ENCODE measurements at regions not wholly inside any gene's neighbourhood (a gene's known extent, or its start where the extent isn't known, plus 50 kb on each side); places are given as distances from the start of the nearest gene placed in this dataset.
A peak's percentile ranks its signal among the peaks of the same experiment; 100 is the strongest.

DNA sequence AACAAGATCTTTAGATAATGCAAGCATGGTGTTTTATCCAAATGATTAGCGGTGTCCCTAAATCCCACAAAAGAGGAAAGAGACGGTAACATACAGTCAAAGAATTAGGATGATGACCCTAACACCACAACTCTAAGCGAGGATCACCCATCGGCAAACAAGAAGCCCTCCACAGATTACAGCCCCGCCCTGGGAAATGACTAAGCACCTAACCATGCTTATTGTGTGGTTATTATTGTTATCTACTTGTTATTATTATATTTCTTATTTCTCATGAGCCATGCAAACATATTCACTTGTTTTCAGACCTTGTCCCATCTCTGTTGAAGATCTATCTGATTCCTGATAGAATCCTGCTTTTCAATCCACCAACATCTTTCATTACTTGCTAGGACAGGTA lies 651.3 kb downstream of the NYAP2 start:
- no peak overlapping the region for H3K27ac Mint-ChIP-seq
- H3K36me3 Mint-ChIP-seq: no peaks in the 10 kb centered on the region

DNA sequence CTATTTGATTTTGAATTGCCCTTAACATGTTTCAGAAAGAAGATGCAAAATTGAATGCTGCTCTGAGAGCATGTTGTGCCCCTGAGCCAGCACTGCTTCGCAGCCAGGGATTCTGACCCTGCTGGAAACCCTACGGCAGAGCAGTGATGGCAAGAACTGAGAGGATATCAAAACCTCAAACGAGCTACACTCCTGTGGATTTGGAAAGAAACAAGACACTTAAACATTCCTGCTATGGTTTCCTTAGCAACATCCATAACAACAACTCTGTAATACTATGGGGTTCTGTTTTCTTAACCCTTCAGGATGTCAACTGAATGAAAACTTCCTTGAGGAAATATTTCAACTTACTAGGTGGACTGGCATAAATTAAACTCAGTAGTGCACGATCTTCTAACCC lies 649.1 kb downstream of the NYAP2 start:
- Mint-ChIP-seq H3K36me3 (no peaks in the 10 kb centered on the region), H3K4me1 (ENCODE audit: low read depth) (no peaks in the 10 kb centered on the region), H3K27ac (no peak overlapping the region), H3K27me3 (peaks cover 8% of the 10 kb centered on the region), H3K9me3 (ENCODE audit: low read depth) (no peaks in the 10 kb centered on the region), H3K4me3 (no peak overlapping the region)

More for the DNA sequence above, 651.3 kb downstream of the NYAP2 start:
- Mint-ChIP-seq H3K27me3 (peaks cover 3% of the 10 kb centered on the region), H3K4me3 (no peak overlapping the region), H3K9me3 (ENCODE audit: low read depth) (no peaks in the 10 kb centered on the region), H3K4me1 (ENCODE audit: low read depth) (no peaks in the 10 kb centered on the region)

GRCh38 chr2:226045080-226045479 lies 645.6 kb downstream of the NYAP2 start:
- Mint-ChIP-seq H3K27me3 (peaks cover 6% of the 10 kb centered on the region), H3K4me1 (ENCODE audit: low read depth) (no peaks in the 10 kb centered on the region), H3K27ac (no peak overlapping the region), H3K9me3 (ENCODE audit: low read depth) (no peaks in the 10 kb centered on the region), H3K4me3 (no peak overlapping the region), H3K36me3 (no peaks in the 10 kb centered on the region)

DNA sequence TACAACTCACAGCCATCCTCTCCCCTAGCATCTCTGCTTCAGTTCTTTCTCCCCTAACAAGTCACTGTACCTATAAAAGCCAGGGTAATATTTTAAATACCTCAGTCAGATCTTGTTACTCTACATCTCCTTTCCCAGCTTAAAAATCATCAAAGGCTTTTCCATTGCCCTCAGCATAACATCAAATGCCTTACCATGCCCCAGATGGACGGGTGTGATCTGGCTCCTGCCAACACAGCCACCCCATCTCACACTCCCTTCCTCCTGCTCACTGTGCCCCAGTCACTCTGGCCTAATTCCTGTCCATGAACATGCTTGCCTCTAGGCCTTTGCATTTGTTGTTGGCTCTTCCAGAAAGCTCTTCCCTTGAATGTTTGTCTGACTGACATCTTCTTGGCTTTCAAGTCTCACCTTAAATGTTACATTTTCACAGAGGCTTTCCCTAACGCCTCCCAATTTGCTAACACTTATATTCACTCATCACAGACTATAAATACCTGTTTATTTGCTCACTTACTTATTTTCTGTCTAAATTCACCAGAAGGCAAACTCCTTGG lies 640.9 kb downstream of the NYAP2 start:
- Mint-ChIP-seq H3K4me3 (no peak overlapping the region), H3K27me3 (peaks cover 7% of the 10 kb centered on the region), H3K36me3 (no peaks in the 10 kb centered on the region), H3K27ac (no peak overlapping the region), H3K4me1 (ENCODE audit: low read depth) (no peaks in the 10 kb centered on the region), H3K9me3 (ENCODE audit: low read depth) (no peaks in the 10 kb centered on the region)

DNA sequence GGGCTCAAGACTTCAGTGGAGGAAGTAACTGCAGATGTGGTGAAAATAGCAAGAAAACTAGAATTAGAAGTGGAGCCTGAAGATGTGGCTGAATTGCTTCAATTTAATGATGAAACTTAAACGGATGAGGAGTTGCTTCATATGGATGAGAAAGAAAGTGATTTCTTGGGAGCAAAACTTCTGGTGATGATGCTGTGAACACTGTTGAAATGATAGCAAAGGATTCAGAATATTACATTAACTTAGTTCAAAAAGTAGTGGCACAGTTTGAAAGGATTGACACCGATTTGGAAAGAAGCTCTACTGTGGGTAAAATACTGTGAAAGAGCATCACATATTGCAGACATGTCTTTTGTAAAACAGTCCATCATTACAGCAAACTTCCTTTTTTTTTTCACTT lies 638.0 kb downstream of the NYAP2 start:
- no peak overlapping the region for H3K27ac Mint-ChIP-seq
- no peaks in the 10 kb centered on the region for H3K9me3 Mint-ChIP-seq (ENCODE audit: low read depth)
- H3K27me3 Mint-ChIP-seq: peaks cover 16% of the 10 kb centered on the region
- no peak overlapping the region for H3K4me3 Mint-ChIP-seq
- H3K4me1 Mint-ChIP-seq (ENCODE audit: low read depth): peaks cover under 1% of the 10 kb centered on the region
- H3K36me3 Mint-ChIP-seq: no peaks in the 10 kb centered on the region

DNA sequence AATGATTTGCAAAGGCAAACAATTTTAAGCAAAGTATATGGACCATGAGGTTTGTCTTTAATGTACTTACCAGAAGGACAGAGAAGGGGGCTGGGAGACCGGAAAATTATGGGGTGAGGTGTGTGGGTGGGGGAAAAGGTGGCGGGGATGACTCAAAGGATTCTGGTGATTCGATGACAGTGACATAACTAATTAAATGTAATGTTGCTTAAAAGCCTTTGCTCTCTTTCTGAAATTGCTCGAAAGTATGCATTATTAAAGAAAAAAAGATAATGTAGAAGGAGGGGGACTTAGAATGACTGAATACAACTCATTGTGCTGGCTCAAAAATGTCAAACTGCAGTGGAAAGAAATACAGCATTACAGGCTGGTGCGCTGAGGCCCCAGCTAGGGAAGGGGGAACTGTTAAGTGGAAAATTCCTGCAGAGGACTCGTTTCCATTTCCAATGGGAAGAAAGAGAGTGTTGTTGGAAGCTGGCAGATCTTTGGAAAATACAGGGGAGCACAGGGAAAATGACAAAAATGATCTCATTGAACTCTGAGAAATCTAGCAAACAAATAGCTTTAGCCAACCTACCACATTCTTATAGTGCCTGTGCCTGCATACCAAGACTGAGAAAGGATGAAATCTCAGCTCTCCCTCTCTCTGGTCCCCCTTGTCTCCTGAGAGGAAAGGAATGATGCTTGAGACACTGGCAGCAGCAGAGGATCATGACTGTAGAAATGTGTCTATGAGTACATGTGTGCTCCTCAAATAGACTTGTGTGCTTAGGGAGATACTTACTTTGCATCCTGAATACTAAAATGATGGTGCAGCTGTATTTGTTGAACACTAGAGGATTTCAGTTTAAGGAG lies 632.4 kb downstream of the NYAP2 start:
- H3K27me3 Mint-ChIP-seq: peaks cover 35% of the 10 kb centered on the region
- peak overlapping the region; percentile 80 for H3K4me3 Mint-ChIP-seq
- H3K9me3 Mint-ChIP-seq (ENCODE audit: low read depth): no peaks in the 10 kb centered on the region

GRCh38 chr2:226030788-226031646 lies 631.5 kb downstream of the NYAP2 start:
- Mint-ChIP-seq H3K4me3 (peak overlapping the region; percentile 80), H3K36me3 (no peaks in the 10 kb centered on the region), H3K27ac (peak overlapping the region; percentile 79), H3K27me3 (peaks cover 35% of the 10 kb centered on the region), H3K9me3 (ENCODE audit: low read depth) (no peaks in the 10 kb centered on the region), H3K4me1 (ENCODE audit: low read depth) (peaks cover 21% of the 10 kb centered on the region)

More for the DNA sequence above, 632.4 kb downstream of the NYAP2 start:
- H3K36me3 Mint-ChIP-seq: no peaks in the 10 kb centered on the region
- H3K4me1 Mint-ChIP-seq (ENCODE audit: low read depth): peaks cover 21% of the 10 kb centered on the region
- H3K27ac Mint-ChIP-seq: peak overlapping the region; percentile 79

DNA sequence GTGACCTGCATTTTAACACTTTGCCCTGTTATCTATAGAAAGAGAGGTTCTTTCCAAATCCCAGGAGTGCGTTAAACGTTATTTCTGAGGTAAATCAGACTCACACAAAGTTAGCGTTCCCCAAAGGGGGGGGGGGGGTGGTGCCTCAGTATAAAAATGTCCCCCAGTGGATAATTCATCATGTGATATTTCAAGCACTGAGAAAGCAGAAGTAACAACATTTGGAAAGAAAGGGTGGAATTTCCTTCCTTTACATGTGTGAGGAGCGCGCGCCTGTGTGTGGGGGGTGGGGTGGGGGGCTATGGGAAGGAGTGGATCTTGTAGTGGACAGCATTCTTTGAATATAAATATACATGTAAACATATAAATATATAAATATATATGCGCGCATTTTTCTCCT lies 630.9 kb downstream of the NYAP2 start:
- Mint-ChIP-seq H3K4me1 (ENCODE audit: low read depth) (peaks cover 21% of the 10 kb centered on the region), H3K9me3 (ENCODE audit: low read depth) (no peaks in the 10 kb centered on the region), H3K27ac (no peak overlapping the region), H3K4me3 (peak overlapping the region; percentile 80), H3K27me3 (peaks cover 34% of the 10 kb centered on the region), H3K36me3 (no peaks in the 10 kb centered on the region)

DNA sequence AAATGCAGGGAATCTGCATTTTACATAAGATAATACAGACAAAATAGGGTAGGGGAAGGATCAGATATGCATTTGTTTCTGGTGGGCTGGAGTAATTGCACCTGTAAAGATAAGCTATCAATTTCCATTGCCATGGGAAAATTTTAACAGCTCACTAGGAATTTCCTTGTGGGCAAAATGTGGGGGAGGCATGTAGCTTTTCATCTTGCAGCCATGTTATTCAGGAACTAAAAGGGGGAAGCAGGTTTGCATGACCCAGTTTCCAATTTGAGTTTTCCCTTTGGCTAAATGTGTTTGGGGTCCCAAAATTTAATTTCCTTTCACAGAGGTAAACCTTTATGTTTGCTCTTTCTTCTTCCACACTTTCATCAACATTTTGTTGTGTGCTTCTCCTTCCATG lies 624.4 kb downstream of the NYAP2 start:
- Mint-ChIP-seq H3K4me3 (no peak overlapping the region), H3K9me3 (ENCODE audit: low read depth) (peaks cover 4% of the 10 kb centered on the region), H3K27me3 (peaks cover 5% of the 10 kb centered on the region), H3K4me1 (ENCODE audit: low read depth) (peaks cover 1% of the 10 kb centered on the region), H3K36me3 (peaks cover 2% of the 10 kb centered on the region), H3K27ac (no peak overlapping the region)

DNA sequence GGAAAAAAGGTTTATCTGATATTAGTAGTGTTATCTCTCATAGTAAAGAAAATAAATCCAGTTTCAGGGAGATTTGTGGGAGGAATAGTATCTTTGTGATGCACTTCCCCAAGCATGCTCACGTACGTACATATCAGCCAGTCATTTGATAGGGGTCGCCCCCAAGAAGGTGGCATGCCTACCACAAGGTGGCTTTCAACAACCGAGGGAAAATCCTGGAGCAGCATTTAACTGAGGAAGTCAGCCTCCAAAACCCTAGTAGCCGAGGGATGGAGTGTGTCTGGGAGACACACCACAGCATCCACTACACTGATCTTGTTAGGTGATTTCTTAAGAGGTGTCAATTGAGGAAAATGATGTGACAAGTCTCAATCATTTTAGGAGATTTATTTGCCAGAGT lies 623.9 kb downstream of the NYAP2 start:
- H3K36me3 Mint-ChIP-seq: peaks cover 3% of the 10 kb centered on the region
- peaks cover 6% of the 10 kb centered on the region for H3K9me3 Mint-ChIP-seq (ENCODE audit: low read depth)
- H3K4me3 Mint-ChIP-seq: no peak overlapping the region
- H3K4me1 Mint-ChIP-seq (ENCODE audit: low read depth): peaks cover 1% of the 10 kb centered on the region
- no peak overlapping the region for H3K27ac Mint-ChIP-seq
- H3K27me3 Mint-ChIP-seq: peaks cover 5% of the 10 kb centered on the region

- Mint-ChIP-seq H3K36me3 (peaks cover 3% of the 10 kb centered on the region), H3K27me3 (peaks cover 3% of the 10 kb centered on the region), H3K9me3 (ENCODE audit: low read depth) (peaks cover 11% of the 10 kb centered on the region), H3K27ac (no peak overlapping the region), H3K4me1 (ENCODE audit: low read depth) (peaks cover 4% of the 10 kb centered on the region), H3K4me3 (no peak overlapping the region)
Measured at GRCh38 chr2:226020956-226021355, 621.4 kb downstream of the NYAP2 start.

GRCh38 chr2:226020176-226020575 lies 620.7 kb downstream of the NYAP2 start:
- peaks cover 4% of the 10 kb centered on the region for H3K4me1 Mint-ChIP-seq (ENCODE audit: low read depth)
- H3K9me3 Mint-ChIP-seq (ENCODE audit: low read depth): peaks cover 11% of the 10 kb centered on the region
- H3K27ac Mint-ChIP-seq: no peak overlapping the region
- peaks cover 3% of the 10 kb centered on the region for H3K27me3 Mint-ChIP-seq
- H3K36me3 Mint-ChIP-seq: peaks cover 3% of the 10 kb centered on the region
- H3K4me3 Mint-ChIP-seq: no peak overlapping the region

GRCh38 chr2:226018641-226019040 lies 619.1 kb downstream of the NYAP2 start:
- Mint-ChIP-seq H3K27me3 (peaks cover 3% of the 10 kb centered on the region), H3K36me3 (peaks cover 3% of the 10 kb centered on the region), H3K4me3 (no peak overlapping the region), H3K9me3 (ENCODE audit: low read depth) (peaks cover 11% of the 10 kb centered on the region), H3K27ac (no peak overlapping the region), H3K4me1 (ENCODE audit: low read depth) (peaks cover 3% of the 10 kb centered on the region)

GRCh38 chr2:226017537-226017936 lies 618.0 kb downstream of the NYAP2 start:
- peaks cover 1% of the 10 kb centered on the region for H3K27me3 Mint-ChIP-seq
- peaks cover 3% of the 10 kb centered on the region for H3K4me1 Mint-ChIP-seq (ENCODE audit: low read depth)
- peak overlapping the region; percentile 36 for H3K27ac Mint-ChIP-seq
- H3K9me3 Mint-ChIP-seq (ENCODE audit: low read depth): peaks cover 11% of the 10 kb centered on the region
- H3K36me3 Mint-ChIP-seq: peaks cover 3% of the 10 kb centered on the region
- no peak overlapping the region for H3K4me3 Mint-ChIP-seq

GRCh38 chr2:226017107-226017506 lies 617.6 kb downstream of the NYAP2 start:
- H3K27me3 Mint-ChIP-seq: peaks cover 5% of the 10 kb centered on the region
- peaks cover 3% of the 10 kb centered on the region for H3K36me3 Mint-ChIP-seq
- no peak overlapping the region for H3K27ac Mint-ChIP-seq
- H3K4me1 Mint-ChIP-seq (ENCODE audit: low read depth): peaks cover 3% of the 10 kb centered on the region
- H3K9me3 Mint-ChIP-seq (ENCODE audit: low read depth): peaks cover 11% of the 10 kb centered on the region
- H3K4me3 Mint-ChIP-seq: no peak overlapping the region

All from activated naive CD8-positive, alpha-beta T cell (primary cell).